ENCODE measurements at regions not wholly inside any gene's neighbourhood (a gene's known extent, or its start where the extent isn't known, plus 50 kb on each side); places are given as distances from the start of the nearest gene placed in this dataset.
"Not testable (repeated sequence)": the region's sequence is repeated elsewhere in the genome, so short reads cannot be mapped to it uniquely, and the experiment has no call there.

GRCh38 chr2:209008636-209009287 lies 415.1 kb upstream of the MAP2 start:
- Histone ChIP-seq H3K27me3 (ENCODE audit: control insufficient read depth, insufficient read depth, low read length) (no peaks in the 10 kb centered on the region), H3K9me3 (ENCODE audit: control insufficient read depth, insufficient read depth, low read depth, low read length) (peaks cover 3% of the 10 kb centered on the region; the same call in 1 of the 2 replicates), H3K36me3 (ENCODE audit: control insufficient read depth, insufficient read depth, low read length) (no peaks in the 10 kb centered on the region), H3K27ac (ENCODE audit: low read length) (no peak overlapping the region), H3K4me3 (ENCODE audit: low read depth in 2 of 2, low read length in 2 of 2) (no peak overlapping the region), H3K4me1 (ENCODE audit: control insufficient read depth, insufficient read depth, low read length) (no peaks in the 10 kb centered on the region)
- intact Hi-C loops (cut with micrococcal nuclease; ENCODE audit: unreplicated experiment) = no loop called here
- ChIA-PET POLR2A (no interaction called here), CTCF (no interaction called here)
- no peak for TF ChIP-seq SIN3A (IDR thresholded peaks at IDR 0.05; ENCODE audit: borderline replicate concordance, insufficient read depth, low read depth, low read length)
- TF ChIP-seq TCF7L2 (IDR thresholded peaks at IDR 0.05; ENCODE audit: low read depth, low read length) = no peak
- TF ChIP-seq REST (IDR thresholded peaks at IDR 0.05; ENCODE audit: insufficient read depth in 1 of 2, low read depth in 2 of 2, low read length in 1 of 2) = no peak
- no peak for TF ChIP-seq POLR2AphosphoS5 (IDR thresholded peaks at IDR 0.05; ENCODE audit: low read depth, low read length)
- TF ChIP-seq CTCF (IDR thresholded peaks at IDR 0.05) = no peak
- no peak for ATAC-seq
- DNase-seq (ENCODE audit: low read depth, low spot score) = no peak
- no TSS peak for BruUV-seq (replicated peaks)
- in situ Hi-C loops (cut with HindIII; ENCODE audit: low pct_unique_long_range_greater_than_20kb, low sequenced_read_pairs) = no loop called here

DNA sequence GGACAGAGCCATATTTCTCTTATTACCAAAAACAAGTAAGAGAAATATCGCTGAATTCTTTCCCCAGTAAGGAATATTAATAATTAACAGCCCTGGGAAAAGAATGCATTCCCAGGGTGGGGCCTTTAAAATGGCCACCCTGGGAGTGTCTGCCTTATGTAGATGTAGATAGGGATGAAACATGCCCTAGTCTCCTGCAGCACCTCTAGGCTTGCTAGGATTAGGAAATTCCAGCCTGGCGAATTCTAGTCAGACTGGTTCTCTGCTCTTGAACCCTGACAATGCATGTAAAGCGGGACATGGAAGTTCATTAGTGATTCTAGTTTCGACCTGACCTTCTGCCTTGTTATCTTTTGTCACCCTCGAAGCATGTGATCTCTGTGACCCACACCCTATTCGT lies 405.2 kb upstream of the MAP2 start:
- H3K4me1 ChIP-seq (ENCODE audit: control insufficient read depth, insufficient read depth, low read length); H3K36me3 ChIP-seq (ENCODE audit: control insufficient read depth, insufficient read depth, low read length); POLR2A ChIA-PET; in situ Hi-C loops (cut with HindIII; ENCODE audit: low pct_unique_long_range_greater_than_20kb, low sequenced_read_pairs); BruUV-seq (replicated peaks); ATAC-seq; H3K9me3 ChIP-seq (ENCODE audit: control insufficient read depth, insufficient read depth, low read depth, low read length); intact Hi-C loops (cut with micrococcal nuclease; ENCODE audit: unreplicated experiment); DNase-seq (ENCODE audit: low read depth, low spot score); H3K27me3 ChIP-seq (ENCODE audit: control insufficient read depth, insufficient read depth, low read length); H3K27ac ChIP-seq (ENCODE audit: low read length); H3K4me3 ChIP-seq (ENCODE audit: low read depth in 2 of 2, low read length in 2 of 2); CTCF ChIA-PET: not testable (repeated sequence)

DNA sequence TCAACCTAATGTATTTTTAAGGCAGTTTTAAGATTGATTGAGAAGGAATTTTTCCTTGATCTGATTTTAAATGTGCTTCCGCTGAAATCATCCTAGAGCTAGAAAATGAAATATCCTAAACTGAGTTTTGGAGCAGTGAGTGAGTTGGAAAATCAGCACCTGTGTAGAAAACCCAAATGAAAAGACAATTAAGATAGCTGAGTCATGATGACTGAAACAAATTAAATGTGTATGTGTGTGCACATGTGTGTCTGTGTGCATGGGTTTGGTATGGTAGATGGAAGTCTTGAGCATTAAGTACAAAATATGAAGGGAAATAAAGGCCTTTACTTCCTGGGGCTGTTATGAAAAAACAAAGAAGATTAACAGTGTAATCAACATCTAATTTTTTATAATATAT lies 394.6 kb upstream of the MAP2 start:
- Histone ChIP-seq H3K9me3 (ENCODE audit: control insufficient read depth, insufficient read depth, low read depth, low read length) (no peaks in the 10 kb centered on the region), H3K4me1 (ENCODE audit: control insufficient read depth, insufficient read depth, low read length) (no peaks in the 10 kb centered on the region), H3K27ac (ENCODE audit: low read length) (no peak overlapping the region), H3K4me3 (ENCODE audit: low read depth in 2 of 2, low read length in 2 of 2) (no peak overlapping the region), H3K27me3 (ENCODE audit: control insufficient read depth, insufficient read depth, low read length) (no peaks in the 10 kb centered on the region), H3K36me3 (ENCODE audit: control insufficient read depth, insufficient read depth, low read length) (no peaks in the 10 kb centered on the region)
- ChIA-PET CTCF (no interaction called here), POLR2A (no interaction called here)
- in situ Hi-C loops (cut with HindIII; ENCODE audit: low pct_unique_long_range_greater_than_20kb, low sequenced_read_pairs) = no loop called here
- TF ChIP-seq TCF7L2 (IDR thresholded peaks at IDR 0.05; ENCODE audit: low read depth, low read length) = no peak
- TF ChIP-seq CTCF (IDR thresholded peaks at IDR 0.05) = no peak
- no peak for TF ChIP-seq SIN3A (IDR thresholded peaks at IDR 0.05; ENCODE audit: borderline replicate concordance, insufficient read depth, low read depth, low read length)
- no peak for TF ChIP-seq REST (IDR thresholded peaks at IDR 0.05; ENCODE audit: insufficient read depth in 1 of 2, low read depth in 2 of 2, low read length in 1 of 2)
- TF ChIP-seq POLR2AphosphoS5 (IDR thresholded peaks at IDR 0.05; ENCODE audit: low read depth, low read length) = no peak
- DNase-seq (ENCODE audit: low read depth, low spot score) (no peak), ATAC-seq (no peak)
- BruUV-seq (replicated peaks) = no TSS peak
- intact Hi-C loops (cut with micrococcal nuclease; ENCODE audit: unreplicated experiment) = no loop called here
